Bronchial epithelial cell (primary cell): ENCODE measurements at regions not wholly inside any gene's neighbourhood (a gene's known extent, or its start where the extent isn't known, plus 50 kb on each side); places are given as distances from the start of the nearest gene placed in this dataset.

Experiments
- DNase-seq: peaks from one replicate; pipeline ENCODE4 v3.0.0-alpha.2; 2010; ENCODE audit warnings: low read depth
- FAIRE-seq: peaks from 2 replicates; lab custom pipeline; 2011; peaks lifted over from hg19 to GRCh38; lab: Jason Lieb, UNC
- H3K27me3 ChIP-seq: 2 replicates; pipeline ENCODE4 v1.5.1; 2011; ENCODE audit warnings: low read length; ENCODE audit not compliant: control insufficient read depth, insufficient read depth
- H3K36me3 ChIP-seq: 2 replicates; pipeline ENCODE4 v1.5.1; 2011; ENCODE audit warnings: low read length; ENCODE audit not compliant: control insufficient read depth, insufficient read depth
- H3K4me3 ChIP-seq: 2 replicates; pipeline ENCODE4 v1.5.1; 2011; ENCODE audit warnings: mild to moderate bottlenecking, low read depth, low read length, control low read depth
- TF ChIP-seq, protein P1 (sequence below): IDR thresholded peaks from 2 replicates; pipeline ENCODE4 v1.5.1; 2011; ENCODE audit warnings: mild to moderate bottlenecking, moderate library complexity, low read length, control low read depth, inconsistent platforms; ENCODE audit not compliant: insufficient read depth, severe bottlenecking

DNA sequence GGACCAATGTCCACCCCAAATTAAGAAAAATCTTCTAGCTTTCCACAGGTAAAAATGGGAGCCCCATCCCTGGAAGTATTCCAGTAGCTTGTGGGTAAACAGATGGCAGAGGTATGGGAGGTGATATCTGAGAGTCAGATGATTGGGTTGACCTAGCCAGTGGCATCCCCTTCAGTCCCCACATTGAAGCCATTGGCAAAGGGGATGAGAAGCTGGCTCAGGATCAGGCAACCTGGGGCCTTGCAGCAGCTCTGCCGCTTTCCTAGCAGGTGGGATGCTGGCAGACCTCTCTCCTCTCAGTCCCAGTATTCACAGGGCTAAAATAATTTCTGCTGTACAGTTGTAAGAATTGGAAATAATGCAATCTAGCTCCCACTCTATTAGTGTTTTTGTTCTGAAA, 108.9 kb upstream of the KCNG1 start:
- TF ChIP-seq, protein P1, sequence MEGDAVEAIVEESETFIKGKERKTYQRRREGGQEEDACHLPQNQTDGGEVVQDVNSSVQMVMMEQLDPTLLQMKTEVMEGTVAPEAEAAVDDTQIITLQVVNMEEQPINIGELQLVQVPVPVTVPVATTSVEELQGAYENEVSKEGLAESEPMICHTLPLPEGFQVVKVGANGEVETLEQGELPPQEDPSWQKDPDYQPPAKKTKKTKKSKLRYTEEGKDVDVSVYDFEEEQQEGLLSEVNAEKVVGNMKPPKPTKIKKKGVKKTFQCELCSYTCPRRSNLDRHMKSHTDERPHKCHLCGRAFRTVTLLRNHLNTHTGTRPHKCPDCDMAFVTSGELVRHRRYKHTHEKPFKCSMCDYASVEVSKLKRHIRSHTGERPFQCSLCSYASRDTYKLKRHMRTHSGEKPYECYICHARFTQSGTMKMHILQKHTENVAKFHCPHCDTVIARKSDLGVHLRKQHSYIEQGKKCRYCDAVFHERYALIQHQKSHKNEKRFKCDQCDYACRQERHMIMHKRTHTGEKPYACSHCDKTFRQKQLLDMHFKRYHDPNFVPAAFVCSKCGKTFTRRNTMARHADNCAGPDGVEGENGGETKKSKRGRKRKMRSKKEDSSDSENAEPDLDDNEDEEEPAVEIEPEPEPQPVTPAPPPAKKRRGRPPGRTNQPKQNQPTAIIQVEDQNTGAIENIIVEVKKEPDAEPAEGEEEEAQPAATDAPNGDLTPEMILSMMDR = no peak
- H3K27me3 ChIP-seq = no peaks in the 10 kb centered on the region
- H3K4me3 ChIP-seq = no peak overlapping the region
- no peaks in the 10 kb centered on the region for H3K36me3 ChIP-seq
- DNase-seq (no peak), FAIRE-seq (no peak)

DNA sequence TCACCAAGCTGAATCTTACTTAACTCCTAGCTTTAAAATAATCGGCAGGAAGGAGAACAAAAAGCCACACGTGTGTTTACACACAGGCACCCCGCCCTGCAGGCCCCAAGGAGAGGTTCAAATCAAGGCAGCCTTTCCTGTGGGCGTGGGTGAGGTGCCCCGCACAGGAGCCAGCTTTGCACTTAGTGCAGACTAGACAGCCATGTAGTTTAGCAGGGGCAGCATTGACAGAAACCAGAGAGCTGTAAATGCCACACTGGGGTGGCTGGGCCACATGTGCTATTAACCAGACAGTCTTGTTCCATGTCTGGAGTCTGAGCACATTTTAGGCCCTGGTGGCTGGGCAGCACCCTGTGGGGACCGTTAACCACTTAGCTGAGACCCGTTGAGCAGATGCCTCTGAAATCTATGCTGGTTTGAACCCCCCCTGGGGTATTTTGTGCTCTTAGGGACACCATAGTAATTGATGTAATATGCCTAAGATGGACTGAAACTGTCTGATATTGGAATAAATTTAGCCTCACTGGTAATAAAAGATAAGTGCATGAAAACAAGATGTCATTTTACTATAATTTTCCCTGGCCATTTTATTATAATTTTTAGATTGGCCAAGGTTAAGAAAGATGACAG, 106.4 kb upstream of the KCNG1 start:
- no peak for FAIRE-seq

DNA sequence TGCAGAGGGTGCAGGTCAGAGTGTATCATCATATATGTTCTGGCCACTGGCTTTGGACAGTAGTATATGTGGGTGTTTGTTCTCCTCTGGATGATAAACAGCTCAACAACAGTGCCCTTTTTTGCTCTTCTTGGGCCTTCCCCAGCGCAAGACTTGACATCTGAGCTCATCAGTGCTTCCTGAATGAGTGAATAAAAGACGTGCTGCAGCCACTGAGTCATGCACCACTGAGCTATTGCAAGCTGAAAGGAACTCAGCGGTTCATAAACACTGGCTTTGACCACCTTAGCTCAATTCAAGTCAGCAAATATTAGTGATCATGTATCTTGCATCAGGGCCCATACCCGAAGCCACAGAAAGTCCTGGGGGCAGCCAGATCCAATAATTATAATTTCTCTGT, 105.3 kb upstream of the KCNG1 start:
- H3K36me3 ChIP-seq = no peaks in the 10 kb centered on the region
- DNase-seq (peak; percentile 89), FAIRE-seq (no peak)
- no peaks in the 10 kb centered on the region for H3K27me3 ChIP-seq
- H3K4me3 ChIP-seq = no peak overlapping the region
- TF ChIP-seq, protein P1 = no peak

More for the DNA sequence above, 106.4 kb upstream of the KCNG1 start:
- no peak overlapping the region for H3K4me3 ChIP-seq
- no peaks in the 10 kb centered on the region for H3K27me3 ChIP-seq
- H3K36me3 ChIP-seq = no peaks in the 10 kb centered on the region
- TF ChIP-seq, protein P1 = no peak
- no peak for DNase-seq

DNA sequence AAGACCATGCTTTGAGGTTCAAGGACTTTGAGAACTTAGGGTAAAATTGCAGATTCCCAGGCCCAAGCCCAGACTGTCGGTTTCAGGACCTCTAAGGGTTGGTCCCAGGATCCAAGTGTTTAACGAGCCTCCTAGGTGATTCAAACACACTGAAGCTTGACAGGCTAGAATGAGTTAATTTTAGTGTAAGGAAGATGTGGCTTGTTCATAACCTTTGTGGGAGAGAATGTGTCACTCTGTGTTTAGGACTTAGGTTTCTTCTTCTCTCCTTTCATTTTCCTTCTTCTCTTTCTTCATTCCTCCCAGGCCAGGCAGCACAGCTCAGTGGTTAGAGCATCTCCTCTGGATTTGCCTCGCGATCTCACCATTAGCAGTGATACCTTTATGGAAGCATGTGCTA, 104.8 kb upstream of the KCNG1 start:
- DNase-seq (no peak), FAIRE-seq (no peak)
- no peak overlapping the region for H3K4me3 ChIP-seq
- TF ChIP-seq, protein P1 = no peak
- no peaks in the 10 kb centered on the region for H3K36me3 ChIP-seq
- no peaks in the 10 kb centered on the region for H3K27me3 ChIP-seq

DNA sequence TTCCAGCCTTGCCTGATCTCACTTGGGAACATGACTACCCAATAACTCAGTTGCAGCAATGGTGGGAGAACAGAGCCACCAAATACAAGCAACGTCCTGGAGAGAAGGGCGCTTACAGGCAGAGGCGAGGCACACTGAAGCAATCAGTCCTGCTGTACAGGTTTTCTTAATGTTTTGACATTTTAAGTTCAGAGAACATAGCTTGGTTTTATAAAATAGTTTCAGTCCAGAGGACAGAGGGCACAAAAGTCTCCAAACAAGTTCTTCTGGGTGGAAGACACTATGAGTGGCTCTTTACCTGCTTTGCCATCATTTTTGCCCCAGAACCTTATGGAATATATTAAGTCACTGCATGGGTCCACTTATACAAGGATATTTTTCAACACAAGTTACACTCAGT, 103.4 kb upstream of the KCNG1 start:
- H3K27me3 ChIP-seq = no peaks in the 10 kb centered on the region
- H3K4me3 ChIP-seq = no peak overlapping the region
- no peak for DNase-seq
- no peak for FAIRE-seq
- TF ChIP-seq, protein P1 = no peak
- H3K36me3 ChIP-seq = no peaks in the 10 kb centered on the region

DNA sequence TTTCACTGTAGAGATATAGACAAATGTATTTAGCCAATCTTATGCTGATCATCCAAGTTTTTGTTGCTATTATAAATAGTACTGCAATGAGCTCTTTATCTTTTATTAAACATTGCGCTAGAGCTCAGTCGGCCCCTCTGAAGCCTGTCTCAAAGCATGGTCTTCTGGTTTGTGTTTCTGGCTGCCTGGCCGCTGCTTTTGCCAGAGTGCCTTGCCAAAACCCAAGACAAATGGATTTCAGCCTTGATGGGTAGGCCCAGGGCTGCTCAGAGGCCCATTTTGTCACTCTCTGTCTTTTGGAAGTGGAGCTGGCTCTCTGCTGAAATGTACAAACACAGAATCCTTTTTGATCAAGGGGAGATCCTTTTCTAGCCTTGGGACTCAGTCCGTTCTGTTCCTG, 102.9 kb upstream of the KCNG1 start:
- FAIRE-seq = no peak
- Histone ChIP-seq H3K27me3 (no peaks in the 10 kb centered on the region), H3K4me3 (no peak overlapping the region), H3K36me3 (no peaks in the 10 kb centered on the region)
- DNase-seq = no peak
- TF ChIP-seq, protein P1 = no peak
